ENCODE measurements at regions not wholly inside any gene's neighbourhood (a gene's known extent, or its start where the extent isn't known, plus 50 kb on each side); places are given as distances from the start of the nearest gene placed in this dataset.
"Not testable (repeated sequence)": the region's sequence is repeated elsewhere in the genome, so short reads cannot be mapped to it uniquely, and the experiment has no call there.

GRCh38 chr5:118282480-118283038 is 705.8 kb downstream of the DTWD2 start:
- DNase-seq (ENCODE audit: low spot score): not testable (repeated sequence)

DNA sequence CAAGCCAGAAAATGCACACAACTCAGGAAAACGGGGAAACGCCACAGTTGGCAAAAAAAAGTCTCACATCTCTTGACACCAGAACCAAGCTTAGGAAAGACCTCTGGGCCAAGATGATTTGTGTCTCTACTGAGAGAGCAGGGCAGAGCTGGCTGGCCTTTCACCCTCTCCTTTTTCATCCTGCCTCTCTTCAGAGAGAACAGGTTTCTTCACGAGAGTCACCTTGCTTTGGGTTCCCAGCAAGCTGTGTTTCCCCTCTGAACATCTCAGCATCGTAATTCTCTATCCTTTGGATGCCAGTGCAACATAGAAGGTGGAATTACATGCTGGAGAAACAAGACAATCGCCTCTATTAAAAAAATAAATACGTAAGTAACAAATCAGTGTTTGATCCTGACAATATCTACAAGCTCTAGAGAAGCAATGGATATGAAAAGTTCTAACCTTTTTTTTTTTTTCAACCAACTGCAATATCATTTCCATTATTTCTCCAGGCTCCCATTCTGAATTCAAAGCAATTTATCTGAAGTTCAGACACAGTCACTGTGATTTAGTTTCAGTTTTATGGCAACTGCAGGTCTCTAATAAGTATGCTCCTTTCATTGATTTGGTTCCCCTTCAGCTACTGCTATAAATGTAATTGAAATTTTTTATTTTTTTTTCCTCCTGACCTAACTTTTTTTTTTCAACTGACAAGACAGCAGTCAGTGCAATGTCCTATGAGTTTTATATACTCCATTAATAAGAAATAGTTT is 708.6 kb downstream of the DTWD2 start:
- no peak for DNase-seq (ENCODE audit: low spot score)

DNA sequence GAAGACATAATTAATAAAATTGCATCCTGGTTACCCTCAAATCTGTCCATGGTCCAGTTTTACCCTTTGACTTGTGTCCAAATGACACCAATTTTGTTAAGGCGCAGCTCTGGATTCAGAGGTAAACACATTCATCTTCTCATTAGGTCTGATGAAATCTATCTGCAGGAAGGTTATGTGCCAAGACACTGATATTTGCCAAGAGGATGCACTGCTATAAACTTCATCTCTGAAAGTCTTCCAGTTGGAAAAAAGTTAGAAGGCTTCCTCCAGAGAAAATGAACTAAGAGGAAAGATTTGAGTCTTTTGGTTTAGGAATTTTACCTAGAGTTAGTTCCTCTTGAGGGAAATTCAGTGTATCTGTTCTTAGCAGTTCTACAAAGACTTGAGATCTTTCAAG is 717.8 kb downstream of the DTWD2 start:
- DNase-seq (ENCODE audit: low spot score): no peak

GRCh38 chr5:118258223-118258622 is 730.1 kb downstream of the DTWD2 start:
- DNase-seq (ENCODE audit: low spot score): no peak

GRCh38 chr5:118257066-118257465 is 731.3 kb downstream of the DTWD2 start:
- DNase-seq (ENCODE audit: low spot score): no peak

DNA sequence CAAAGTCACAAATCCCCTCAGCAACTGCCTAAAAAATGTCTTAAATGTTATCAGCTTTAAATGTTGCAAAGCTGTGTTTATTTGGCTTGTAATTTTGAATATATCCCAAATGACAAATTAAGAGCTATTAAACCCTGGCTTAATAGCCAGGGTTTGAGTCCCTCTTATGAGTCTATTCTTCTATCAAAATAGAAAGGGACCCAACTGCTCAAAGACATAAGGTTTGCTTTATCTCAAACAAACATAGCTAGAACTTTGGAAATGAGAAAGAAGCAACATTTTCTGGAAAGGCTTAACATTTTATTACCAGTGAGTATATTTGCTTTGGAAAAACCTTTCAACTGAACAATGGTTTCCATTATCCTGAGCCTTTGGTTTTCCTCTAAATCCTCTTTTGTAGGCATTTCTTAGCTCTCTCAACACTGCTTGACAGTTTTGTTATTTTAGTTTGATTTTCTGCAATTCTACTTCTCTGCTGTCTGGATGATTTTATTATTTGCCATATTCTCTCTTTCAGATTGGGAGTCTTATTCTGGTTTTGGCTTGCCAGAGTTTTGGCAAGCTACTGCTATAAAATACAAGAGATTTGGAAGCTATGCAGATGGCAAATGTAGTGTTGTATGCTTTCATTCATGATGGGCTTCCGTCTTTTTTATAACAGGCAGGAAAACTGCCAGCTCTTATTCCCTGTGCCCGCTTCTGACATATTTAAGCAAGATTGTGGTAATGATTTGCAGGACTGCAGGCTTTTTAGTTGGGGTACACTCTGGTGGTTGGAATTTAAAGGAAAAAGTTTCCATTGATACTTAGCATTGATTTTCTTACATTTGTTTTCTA is 734.9 kb downstream of the DTWD2 start:
- DNase-seq (ENCODE audit: low spot score): no peak

DNA sequence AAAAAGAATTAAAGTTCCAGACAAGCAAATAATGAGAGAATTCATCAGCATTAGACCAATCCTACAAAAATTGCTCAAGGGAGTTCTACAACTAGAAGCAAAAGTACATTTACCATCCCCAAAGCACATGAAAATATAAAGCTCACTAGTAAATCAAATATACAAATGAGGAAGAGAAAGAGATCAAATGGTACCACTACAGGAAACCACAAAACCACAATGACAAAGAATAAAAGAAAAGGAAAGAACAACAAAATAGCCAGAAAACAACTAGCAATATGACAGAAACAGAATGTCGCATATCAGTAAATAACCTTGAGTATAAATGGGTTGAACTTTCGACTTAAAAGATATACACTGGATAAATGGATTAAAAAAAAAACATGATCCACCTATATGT is 739.0 kb downstream of the DTWD2 start:
- no peak for DNase-seq (ENCODE audit: low spot score)

DNA sequence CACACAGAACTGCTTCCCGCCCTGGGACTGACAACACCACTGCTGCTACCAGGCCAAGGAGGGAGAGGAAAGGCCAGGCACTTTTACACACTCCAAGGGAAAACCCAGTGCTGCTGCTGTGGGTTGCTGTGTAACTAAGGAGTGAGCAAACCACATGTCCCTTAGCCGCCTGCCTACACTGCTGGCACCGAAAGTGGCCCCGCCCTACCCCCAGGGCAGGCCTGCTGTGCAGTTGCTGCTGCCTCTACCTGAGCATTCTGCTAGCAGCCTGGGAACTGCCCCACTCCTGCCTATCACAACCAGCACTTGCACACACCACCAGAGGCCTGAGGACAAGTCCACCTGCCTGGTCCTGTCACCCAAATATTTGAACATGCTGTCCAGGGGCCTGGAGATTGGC is 740.9 kb downstream of the DTWD2 start:
- DNase-seq (ENCODE audit: low spot score): no peak

- no peak for DNase-seq (ENCODE audit: low spot score)
Observed at GRCh38 chr5:118243613-118244012, 744.7 kb downstream of the DTWD2 start.

- DNase-seq (ENCODE audit: low spot score): no peak
Observed at GRCh38 chr5:118243068-118243467, 745.3 kb downstream of the DTWD2 start.

- no peak for DNase-seq (ENCODE audit: low spot score)
Observed at GRCh38 chr5:118236108-118236849, 752.1 kb downstream of the DTWD2 start.

GRCh38 chr5:118233606-118234005 is 754.7 kb downstream of the DTWD2 start:
- no peak for DNase-seq (ENCODE audit: low spot score)

GRCh38 chr5:118228489-118228888 is 759.9 kb downstream of the DTWD2 start:
- DNase-seq (ENCODE audit: low spot score): no peak

- no peak for DNase-seq (ENCODE audit: low spot score)
Observed at GRCh38 chr5:118224546-118224945, 763.8 kb downstream of the DTWD2 start.

DNA sequence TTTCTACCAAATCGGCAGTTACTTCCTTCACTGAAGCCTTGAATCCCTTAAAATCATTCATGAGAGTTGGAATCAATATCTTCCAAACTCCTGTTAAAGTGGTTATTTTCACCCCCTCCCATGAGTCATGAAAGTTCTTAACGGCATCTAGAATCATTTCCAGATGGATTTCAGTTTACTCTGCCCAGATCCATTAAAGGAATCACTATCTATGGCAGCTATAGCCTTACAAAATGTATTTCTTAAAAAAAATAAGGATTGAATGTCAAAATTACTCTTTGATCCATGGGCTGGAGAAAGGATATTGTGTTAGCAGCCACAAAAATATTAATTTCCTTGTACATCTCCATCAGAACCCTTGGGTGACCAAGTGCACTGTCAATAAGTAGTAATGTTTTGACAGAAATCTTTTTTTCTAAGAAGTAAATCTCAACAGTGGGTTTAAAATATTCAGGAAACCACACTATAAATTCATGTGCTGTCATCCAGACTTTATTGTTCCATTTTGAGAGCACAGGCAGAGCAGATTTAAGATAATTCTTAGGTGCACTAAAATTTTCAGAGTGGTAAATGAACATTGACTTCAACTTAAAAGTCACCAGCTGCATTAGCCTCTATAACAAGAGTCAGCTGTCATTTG is 767.7 kb downstream of the DTWD2 start:
- no peak for DNase-seq (ENCODE audit: low spot score)

GRCh38 chr5:118211606-118212005 is 776.7 kb downstream of the DTWD2 start:
- no peak for DNase-seq (ENCODE audit: low spot score)

GRCh38 chr5:118208031-118208453 is 780.3 kb downstream of the DTWD2 start:
- no peak for DNase-seq (ENCODE audit: low spot score)

DNA sequence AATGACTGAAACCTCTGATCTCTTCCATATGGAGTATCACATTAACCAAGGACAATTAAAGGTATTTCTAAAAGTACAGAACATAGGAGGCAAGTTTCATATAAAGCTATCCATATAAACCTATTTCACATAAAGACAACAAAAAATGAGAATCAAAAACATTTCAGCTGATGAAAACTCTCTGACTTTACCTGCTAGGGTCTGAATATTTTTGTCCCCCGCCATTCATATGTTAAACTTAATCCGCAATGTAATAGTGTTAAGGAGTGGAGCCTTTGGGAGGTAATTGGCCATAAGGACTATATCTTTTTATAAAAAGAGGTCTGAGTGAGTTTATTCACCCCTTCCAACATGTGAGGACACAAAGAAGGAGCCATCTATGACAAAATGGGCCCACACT is 788.5 kb downstream of the DTWD2 start:
- DNase-seq (ENCODE audit: low spot score): no peak

DNA sequence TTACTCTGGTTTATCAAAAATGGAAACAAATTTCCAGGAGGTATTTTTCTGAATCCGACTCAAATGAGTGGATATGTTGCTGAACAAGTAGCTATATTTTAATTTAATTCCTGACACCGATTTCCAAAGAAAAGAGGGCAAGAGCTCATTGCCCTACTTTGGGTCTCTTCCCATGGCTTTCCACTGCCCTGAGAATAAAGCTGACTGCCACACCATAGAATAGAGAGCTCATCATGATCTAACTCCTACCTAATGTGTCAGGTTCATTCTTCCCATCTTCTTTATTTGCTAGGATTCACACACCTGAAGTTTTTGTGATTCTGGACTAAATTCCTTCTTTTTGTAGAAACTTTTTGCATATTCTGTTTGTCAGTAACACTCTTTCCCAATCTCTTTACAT is 792.1 kb downstream of the DTWD2 start:
- DNase-seq (ENCODE audit: low spot score): no peak

DNA sequence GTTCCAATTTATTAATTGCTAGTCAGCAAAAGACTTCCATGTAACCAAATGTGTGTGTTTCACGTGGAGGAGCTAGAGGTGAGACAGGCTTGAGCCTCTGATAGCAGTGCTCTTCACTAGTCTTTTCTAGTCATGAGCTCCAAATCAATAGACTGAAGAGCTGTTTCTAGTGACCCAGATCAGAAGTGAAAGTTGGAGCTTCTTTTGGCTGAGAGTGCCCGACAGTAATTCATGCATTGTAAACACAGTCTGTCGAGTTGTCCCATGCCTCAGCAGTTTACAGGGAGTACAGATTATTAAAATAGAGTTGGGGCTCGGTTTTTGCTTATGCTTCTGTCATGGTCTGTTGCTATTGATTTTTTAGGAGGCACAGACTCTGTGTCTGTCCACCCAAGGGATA is 793.1 kb downstream of the DTWD2 start:
- DNase-seq (ENCODE audit: low spot score): no peak

DNA sequence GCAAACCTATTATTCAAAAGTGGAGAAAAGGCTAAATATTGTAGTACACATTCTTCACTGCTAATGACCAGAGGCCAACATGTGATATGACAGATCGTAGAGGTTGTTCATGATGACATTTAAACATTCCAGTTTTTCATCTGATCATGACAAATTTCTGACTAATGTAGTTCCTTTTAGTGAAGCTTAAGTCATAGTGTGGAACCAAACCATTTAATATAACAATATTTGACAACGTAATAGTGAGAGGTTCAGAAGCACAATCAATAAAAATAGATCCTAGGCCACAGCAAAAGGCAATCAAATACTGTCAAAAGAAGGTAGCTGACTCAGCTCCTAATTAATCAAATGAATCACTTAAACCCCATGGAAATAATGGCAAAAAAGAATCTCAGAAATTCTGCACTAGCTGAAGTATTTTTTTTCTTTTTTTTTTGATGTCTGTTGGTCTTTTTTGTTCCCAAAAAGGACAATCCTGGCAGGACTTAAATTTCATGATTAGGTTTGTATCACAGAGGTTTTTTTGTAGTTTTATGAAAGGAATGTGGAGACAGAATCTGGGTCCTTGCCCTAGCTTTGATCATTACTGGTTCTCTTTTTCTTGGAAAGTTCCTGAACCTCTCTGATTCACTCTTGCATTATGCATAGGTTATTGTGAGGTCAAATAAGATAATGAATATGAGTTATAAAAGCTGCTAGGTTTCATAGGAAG is 795.0 kb downstream of the DTWD2 start:
- no peak for DNase-seq (ENCODE audit: low spot score)
